Kidney (tissue), 13 donors: ENCODE measurements at regions not wholly inside any gene's neighbourhood (a gene's known extent, or its start where the extent isn't known, plus 50 kb on each side); places are given as distances from the start of the nearest gene placed in this dataset.

Experiments
- DNase-seq, 5 donors: peaks; one replicate each; pipeline ENCODE4 v3.0.0-alpha.2; 2013 to 2020
- FAIRE-seq: peaks from 2 replicates; lab custom pipeline; 2012; peaks lifted over from hg19 to GRCh38; lab: Jason Lieb, UNC
- H3K27ac ChIP-seq, 2 donors: one replicate each; pipeline ENCODE4 v1.7.0; 2013; ENCODE audit warnings: low read depth in 2 of 2, low read length in 2 of 2, inconsistent platforms in 1 of 2
- H3K27me3 ChIP-seq: one replicate; pipeline ENCODE4 v1.7.1; 2013; ENCODE audit warnings: low read length, inconsistent platforms; ENCODE audit not compliant: control insufficient read depth, insufficient read depth
- H3K36me3 ChIP-seq, 3 donors: one replicate each; pipeline versions ENCODE4 v1.7.0 to v1.7.1; 2013; ENCODE audit warnings: low read length in 3 of 3, control low read depth in 1 of 3, inconsistent platforms in 1 of 3; ENCODE audit not compliant: insufficient read depth in 3 of 3, control insufficient read depth in 2 of 3
- H3K4me1 ChIP-seq, 3 donors: one replicate each; pipeline versions ENCODE4 v1.7.0 to v1.7.1; 2013; ENCODE audit warnings: low read length in 3 of 3, inconsistent platforms in 1 of 3, low read depth in 1 of 3; ENCODE audit not compliant: control insufficient read depth in 2 of 3, insufficient read depth in 2 of 3
- H3K4me3 ChIP-seq, 3 donors: one replicate each; pipeline versions ENCODE4 v1.7.0 to v1.8.1; 2013; ENCODE audit warnings: low read length in 3 of 3, control low read depth in 1 of 3, inconsistent platforms in 1 of 3
- H3K9ac ChIP-seq, 3 donors: one replicate each; pipeline versions ENCODE4 v1.7.0 to v1.7.1; 2013; ENCODE audit warnings: low read length in 3 of 3, control low read depth in 1 of 3, inconsistent platforms in 1 of 3
- H3K9me3 ChIP-seq, 3 donors: one replicate each; pipeline versions ENCODE4 v1.7.0 to v1.7.1; 2013; ENCODE audit warnings: low read length in 3 of 3, control low read depth in 1 of 3, inconsistent platforms in 1 of 3; ENCODE audit not compliant: control insufficient read depth in 2 of 3, insufficient read depth in 1 of 3
- CTCF ChIP-seq: IDR thresholded peaks from 3 replicates; pipeline ENCODE4 v1.5.1; 2012; ENCODE audit warnings: mild to moderate bottlenecking, moderate library complexity, borderline replicate concordance; ENCODE audit not compliant: insufficient read depth; ENCODE audit errors: extremely low read depth
- intact Hi-C: fragments of 100-400 bp; cut with DNase I; formaldehyde crosslinking; loops from one replicate; pipeline ENCODE4 v1.11.1; 2022
- donor health status: control.
- donor health status: control.
- donor health status: control.
- donor health status: control.
- donor health status: control.
- donor health status: DM: yes; HTN: yes; CAD: no.
- donor health status: Normal renal cell carcinoma (clear cell type).

DNA sequence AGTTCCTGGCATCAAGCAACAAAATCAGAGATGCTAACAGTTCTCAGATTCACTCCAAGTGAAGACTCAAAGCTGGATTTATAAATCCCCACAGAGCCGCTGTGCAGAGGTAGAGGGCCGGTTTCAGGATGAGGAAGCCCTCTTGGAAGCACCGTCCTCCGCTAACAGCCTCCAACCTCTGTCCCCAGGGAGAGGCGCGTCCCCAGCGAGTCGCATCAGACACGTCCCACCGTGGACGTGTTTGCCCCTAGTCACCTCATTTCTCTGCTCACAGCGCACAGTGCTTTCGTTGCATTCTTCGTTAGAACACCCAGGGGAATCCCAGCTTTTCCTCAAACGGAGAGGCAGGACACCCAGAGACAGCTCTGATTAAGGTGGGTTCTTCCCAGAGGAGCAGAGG, 642.9 kb downstream of the BRD1 start:
- Histone ChIP-seq H3K27ac (no peak overlapping the region), H3K9ac (no peak overlapping the region), H3K27me3 (no peaks in the 10 kb centered on the region), H3K4me1 (no peaks in the 10 kb centered on the region), H3K36me3 (no peaks in the 10 kb centered on the region), H3K9me3 (no peaks in the 10 kb centered on the region), H3K4me3 (no peak overlapping the region)
- FAIRE-seq = no peak
- no peak for TF ChIP-seq CTCF
- intact Hi-C loops = no loop called here
- DNase-seq = peak in 1 of 5 donors; percentile 25

GRCh38 chr22:49183826-49184216, 643.9 kb downstream of the BRD1 start:
- no peaks in the 10 kb centered on the region for H3K9me3 ChIP-seq
- H3K27ac ChIP-seq = no peak overlapping the region
- FAIRE-seq = no peak
- no peaks in the 10 kb centered on the region for H3K27me3 ChIP-seq
- peak in 1 of 5 donors; percentile 44 for DNase-seq
- no peak for TF ChIP-seq CTCF
- H3K4me1 ChIP-seq = no peaks in the 10 kb centered on the region
- H3K36me3 ChIP-seq = no peaks in the 10 kb centered on the region
- no peak overlapping the region for H3K4me3 ChIP-seq
- intact Hi-C loops = no loop called here
- no peak overlapping the region for H3K9ac ChIP-seq

GRCh38 chr22:49183208-49183825, 644.4 kb downstream of the BRD1 start:
- intact Hi-C loops = no loop called here
- Histone ChIP-seq H3K27ac (no peak overlapping the region), H3K4me1 (no peaks in the 10 kb centered on the region), H3K36me3 (no peaks in the 10 kb centered on the region), H3K27me3 (no peaks in the 10 kb centered on the region), H3K9me3 (no peaks in the 10 kb centered on the region), H3K9ac (no peak overlapping the region), H3K4me3 (no peak overlapping the region)
- TF ChIP-seq CTCF = no peak
- no peak for FAIRE-seq
- DNase-seq = peak in 1 of 5 donors; percentile 58

DNA sequence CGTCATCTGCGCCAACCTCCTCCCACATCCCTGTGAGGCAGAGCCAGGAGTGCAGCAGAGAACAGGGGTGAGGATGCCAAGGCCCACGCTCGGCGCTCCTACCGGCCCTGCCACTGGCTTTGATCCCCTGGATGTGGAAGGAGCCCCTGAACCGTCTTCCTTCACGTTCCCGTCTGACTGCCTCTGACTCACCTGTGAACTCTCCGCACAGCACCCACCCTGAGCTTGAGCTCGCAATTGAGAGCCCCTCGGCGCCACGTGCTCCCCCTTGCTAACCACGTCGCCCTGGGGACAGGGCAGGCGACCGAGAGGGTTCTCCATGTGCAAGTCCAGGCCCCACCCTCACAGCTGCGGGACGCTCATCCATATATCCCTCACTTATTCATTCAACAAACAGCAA, 645.3 kb downstream of the BRD1 start:
- no peak overlapping the region for H3K4me3 ChIP-seq
- no peak overlapping the region for H3K27ac ChIP-seq
- intact Hi-C loops = no loop called here
- no peaks in the 10 kb centered on the region for H3K36me3 ChIP-seq
- H3K4me1 ChIP-seq = no peaks in the 10 kb centered on the region
- DNase-seq (peak in 1 of 5 donors; percentile 61), FAIRE-seq (no peak)
- no peak overlapping the region for H3K9ac ChIP-seq
- H3K9me3 ChIP-seq = no peaks in the 10 kb centered on the region
- no peak for TF ChIP-seq CTCF
- no peaks in the 10 kb centered on the region for H3K27me3 ChIP-seq
